ENCODE measurements at regions not wholly inside any gene's neighbourhood (a gene's known extent, or its start where the extent isn't known, plus 50 kb on each side); places are given as distances from the start of the nearest gene placed in this dataset.
"Not testable (repeated sequence)": the region's sequence is repeated elsewhere in the genome, so short reads cannot be mapped to it uniquely, and the experiment has no call there.

DNA sequence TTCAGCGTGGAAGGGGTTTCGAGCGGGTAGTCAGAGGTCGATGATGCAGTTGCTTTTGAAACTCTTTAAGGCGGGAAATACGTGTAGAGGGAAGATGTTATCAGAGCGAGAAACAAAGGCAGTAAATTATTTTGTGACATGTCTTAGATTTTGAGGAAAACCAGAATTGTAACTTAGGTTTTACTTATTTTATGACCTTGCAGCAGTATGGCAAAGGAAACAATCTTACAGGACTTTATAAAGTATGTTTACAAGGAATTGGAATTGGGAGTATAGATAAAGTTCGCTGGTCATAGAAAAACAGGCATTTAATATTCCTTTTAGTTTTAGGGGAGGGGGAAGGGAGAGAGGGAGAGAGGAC lies 103.3 kb downstream of the FAM72B start:
- TF ChIP-seq SUZ12 (IDR thresholded peaks at IDR 0.05; ENCODE audit: extremely low read depth, insufficient read depth, insufficient read length); ZNF274 (IDR thresholded peaks at IDR 0.05; ENCODE audit: low read depth, low read length); YY1 (IDR thresholded peaks at IDR 0.05; ENCODE audit: insufficient read depth, insufficient read length): not testable (repeated sequence)

All from NT2/D1 (cell line).